ENCODE measurements at regions not wholly inside any gene's neighbourhood (a gene's known extent, or its start where the extent isn't known, plus 50 kb on each side); places are given as distances from the start of the nearest gene placed in this dataset.

GRCh38 chr3:70120357-70120966 lies 120.9 kb downstream of the SAMMSON start:
- DNase-seq (ENCODE audit: extremely low read depth, low read depth): peak; percentile 66

- DNase-seq (ENCODE audit: extremely low read depth, low read depth): no peak
Measured at GRCh38 chr3:70127192-70127591, 127.7 kb downstream of the SAMMSON start.

DNA sequence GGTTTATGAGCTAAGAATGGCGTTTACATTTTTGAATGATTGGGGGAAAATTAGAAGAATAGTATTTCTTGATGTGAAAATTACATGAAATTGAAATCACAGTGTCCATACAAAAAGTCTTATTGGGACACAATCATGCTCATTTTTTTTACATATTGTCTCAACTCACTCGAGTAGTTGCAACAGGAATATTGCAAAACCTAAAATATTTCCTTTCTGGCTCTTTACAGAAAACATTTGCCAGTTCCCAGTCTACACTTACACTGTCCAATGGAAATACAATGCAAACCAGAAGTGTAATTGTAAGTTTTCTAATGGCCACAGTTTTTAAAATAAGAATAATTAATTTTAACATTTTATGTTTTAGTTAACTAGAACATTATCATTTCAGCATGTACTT lies 137.8 kb downstream of the SAMMSON start:
- DNase-seq (ENCODE audit: extremely low read depth, low read depth): no peak

DNA sequence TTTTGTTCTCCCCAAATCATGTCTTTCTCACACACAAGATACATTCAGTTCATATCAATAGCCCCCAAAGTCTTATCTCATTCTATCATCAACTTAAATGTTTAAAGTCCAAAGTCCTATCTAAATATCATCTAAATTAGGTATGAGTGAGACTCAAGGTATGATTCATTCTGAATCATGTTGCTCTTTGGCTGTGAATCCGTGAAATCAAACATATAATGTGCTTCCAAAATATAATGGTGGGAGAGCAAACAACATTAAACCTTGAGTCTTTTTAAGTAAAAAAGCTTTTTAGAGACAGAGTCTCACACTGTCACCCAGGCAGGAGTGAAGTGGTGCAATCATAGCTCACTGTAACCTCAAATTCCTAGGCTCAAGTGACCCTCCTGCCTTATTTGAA lies 139.1 kb downstream of the SAMMSON start:
- no peak for DNase-seq (ENCODE audit: extremely low read depth, low read depth)

All from NCI-H460 (cell line).